Gastroesophageal sphincter (tissue), 4 donors: ENCODE measurements at regions not wholly inside any gene's neighbourhood (a gene's known extent, or its start where the extent isn't known, plus 50 kb on each side); places are given as distances from the start of the nearest gene placed in this dataset.

Experiments used
- ATAC-seq: fragments of 150-250 bp; one replicate; pipeline ENCODE4 v1.9.1; 2016; ENCODE audit warnings: mild to moderate bottlenecking, moderate library complexity
- H3K27ac ChIP-seq, 4 donors: fragments of 200-600 bp; sonication (generic) in 3 of 4; 1 replicate in 3 of 4; 2 replicates in 1 of 4; pipeline ENCODE4 v1.5.1; 2016 to 2019
- H3K27me3 ChIP-seq: fragments of 200-600 bp; sonication (generic); one replicate; pipeline ENCODE4 v1.5.1; 2019
- H3K36me3 ChIP-seq, 2 donors: fragments of 200-600 bp; sonication (generic); one replicate each; pipeline ENCODE4 v1.5.1; 2019; ENCODE audit warnings: control low read depth in 1 of 2
- H3K4me1 ChIP-seq, 3 donors: fragments of 200-600 bp; sonication (generic); 1 replicate in 2 of 3; 2 replicates in 1 of 3; pipeline ENCODE4 v1.5.1; 2016 to 2019; ENCODE audit warnings: control low read depth in 2 of 3
- H3K4me3 ChIP-seq, 2 donors: fragments of 200-600 bp; sonication (generic); one replicate each; pipeline ENCODE4 v1.5.1; 2019; ENCODE audit warnings: mild to moderate bottlenecking in 1 of 2, moderate library complexity in 1 of 2
- H3K9me3 ChIP-seq, 3 donors: fragments of 200-600 bp; sonication (generic); one replicate each; pipeline ENCODE4 v1.5.1; 2017 to 2019; ENCODE audit warnings: control low read depth in 2 of 3
- EP300 ChIP-seq: sonication (generic); formaldehyde crosslinking; IDR thresholded peaks from one replicate; pipeline ENCODE4 v1.6.1; 2017; ENCODE audit warnings: antibody characterized with exemption, mild to moderate bottlenecking
- POLR2A ChIP-seq, 2 donors: fragments of 450-650 bp; IDR thresholded peaks; one replicate each; pipeline ENCODE4 v1.6.1; 2017; ENCODE audit warnings: antibody characterized with exemption in 2 of 2, mild to moderate bottlenecking in 2 of 2, moderate library complexity in 1 of 2
- POLR2AphosphoS5 ChIP-seq: sonication (generic); formaldehyde crosslinking; IDR thresholded peaks from one replicate; pipeline ENCODE4 v1.6.1; 2017; ENCODE audit warnings: antibody characterized with exemption
- WGBS, 2 donors: methylation state at CpG; one replicate each; pipeline ENCODE4 v1.1.5; 2018; ENCODE audit warnings: low coverage in 1 of 2; 5-methylcytosine and 5-hydroxymethylcytosine counted together
- TF ChIP-seq, protein P1 (sequence below), 4 experiments: fragments of 200-600 bp in 2 of 4; fragments of 450-650 bp in 2 of 4; sonication (generic) in 1 of 4; IDR thresholded peaks; one replicate each; pipeline ENCODE4 v1.5.1; 2017 to 2019; ENCODE audit warnings: antibody characterized with exemption in 4 of 4, mild to moderate bottlenecking in 2 of 4, moderate library complexity in 2 of 4

DNA sequence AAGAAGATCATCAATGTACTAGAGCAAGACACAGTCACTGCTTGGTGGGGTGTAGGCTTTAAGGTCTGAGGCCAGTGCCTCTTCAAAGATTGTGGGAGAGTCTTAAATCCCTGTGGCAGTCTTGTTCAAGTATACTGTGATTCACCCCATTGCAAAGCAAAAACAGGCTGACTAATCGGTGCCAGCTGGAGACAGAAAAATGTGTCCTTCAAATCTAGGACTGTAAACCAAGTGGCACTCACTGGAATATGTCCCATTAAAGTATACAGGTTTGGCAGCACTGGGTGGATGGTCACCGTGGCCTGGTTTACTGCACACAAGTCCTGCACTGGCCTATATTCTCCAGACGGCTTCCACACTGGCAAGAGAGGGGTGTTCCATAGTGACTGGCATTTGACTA is 1315.3 kb downstream of the TMEM121 start:
- Histone ChIP-seq H3K4me3 (no peak overlapping the region), H3K9me3 (no peaks in the 10 kb centered on the region), H3K36me3 (no peaks in the 10 kb centered on the region), H3K4me1 (no peaks in the 10 kb centered on the region), H3K27ac (no peak overlapping the region), H3K27me3 (peaks cover 67% of the 10 kb centered on the region)
- no peak for TF ChIP-seq EP300
- TF ChIP-seq, protein P1, sequence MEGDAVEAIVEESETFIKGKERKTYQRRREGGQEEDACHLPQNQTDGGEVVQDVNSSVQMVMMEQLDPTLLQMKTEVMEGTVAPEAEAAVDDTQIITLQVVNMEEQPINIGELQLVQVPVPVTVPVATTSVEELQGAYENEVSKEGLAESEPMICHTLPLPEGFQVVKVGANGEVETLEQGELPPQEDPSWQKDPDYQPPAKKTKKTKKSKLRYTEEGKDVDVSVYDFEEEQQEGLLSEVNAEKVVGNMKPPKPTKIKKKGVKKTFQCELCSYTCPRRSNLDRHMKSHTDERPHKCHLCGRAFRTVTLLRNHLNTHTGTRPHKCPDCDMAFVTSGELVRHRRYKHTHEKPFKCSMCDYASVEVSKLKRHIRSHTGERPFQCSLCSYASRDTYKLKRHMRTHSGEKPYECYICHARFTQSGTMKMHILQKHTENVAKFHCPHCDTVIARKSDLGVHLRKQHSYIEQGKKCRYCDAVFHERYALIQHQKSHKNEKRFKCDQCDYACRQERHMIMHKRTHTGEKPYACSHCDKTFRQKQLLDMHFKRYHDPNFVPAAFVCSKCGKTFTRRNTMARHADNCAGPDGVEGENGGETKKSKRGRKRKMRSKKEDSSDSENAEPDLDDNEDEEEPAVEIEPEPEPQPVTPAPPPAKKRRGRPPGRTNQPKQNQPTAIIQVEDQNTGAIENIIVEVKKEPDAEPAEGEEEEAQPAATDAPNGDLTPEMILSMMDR (IDR thresholded peaks at IDR 0.05), result no peak
- no peak for TF ChIP-seq POLR2A (IDR thresholded peaks at IDR 0.05)
- TF ChIP-seq POLR2AphosphoS5, result no peak
- no peak for ATAC-seq
- WGBS, 2 donors, result 56 to 61% methylated on average over 2 to 3 of the region's 3 CpGs

DNA sequence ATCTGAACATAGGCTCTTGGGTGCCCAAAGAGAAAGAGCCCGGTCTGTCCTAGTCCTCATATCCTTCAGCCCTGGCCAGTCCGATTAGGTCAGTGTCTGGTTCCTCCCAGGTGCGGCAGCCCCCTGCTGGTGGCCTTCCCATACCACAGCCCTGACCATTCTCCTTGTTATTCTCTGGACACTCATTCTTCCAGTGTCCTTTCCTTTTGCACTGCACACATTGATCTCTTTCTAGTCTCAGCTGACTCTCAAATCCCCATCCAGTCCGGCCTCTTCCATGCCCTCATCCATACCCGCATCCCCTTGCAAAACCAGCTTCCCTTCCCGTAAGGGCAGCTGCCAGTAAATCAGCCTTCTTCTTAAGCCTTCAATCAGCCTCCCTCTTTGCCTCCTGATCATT is 1316.3 kb downstream of the TMEM121 start:
- H3K4me1 ChIP-seq, result no peaks in the 10 kb centered on the region
- H3K27ac ChIP-seq, result no peak overlapping the region
- no peak for TF ChIP-seq POLR2AphosphoS5
- TF ChIP-seq, protein P1 (IDR thresholded peaks at IDR 0.05), result no peak
- no peak for ATAC-seq
- peaks cover 57% of the 10 kb centered on the region for H3K27me3 ChIP-seq
- no peak overlapping the region for H3K4me3 ChIP-seq
- no peaks in the 10 kb centered on the region for H3K9me3 ChIP-seq
- H3K36me3 ChIP-seq, result no peaks in the 10 kb centered on the region
- WGBS, 2 donors, result 80 to 89% methylated on average over 5 to 6 of the region's 6 CpGs

DNA sequence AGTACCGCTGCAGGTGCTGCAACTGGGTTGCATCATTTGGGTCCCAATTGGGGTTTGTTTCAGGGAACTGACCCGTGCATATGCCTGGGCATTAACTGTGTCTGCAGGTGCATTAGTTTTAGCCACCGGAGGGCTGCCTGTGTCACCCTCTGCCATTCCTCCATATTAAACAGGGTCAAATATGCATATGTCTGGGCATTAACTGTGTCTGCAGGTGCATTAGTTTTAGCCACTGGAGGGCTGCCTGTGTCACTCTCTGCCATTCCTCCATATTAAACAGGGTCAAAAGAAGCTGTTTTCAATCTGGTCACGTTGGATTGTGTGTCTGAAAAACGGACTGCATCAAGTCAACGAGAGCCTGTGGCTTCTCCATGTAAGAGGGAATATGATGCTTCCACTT is 1317.0 kb downstream of the TMEM121 start:
- ATAC-seq, result no peak
- no peaks in the 10 kb centered on the region for H3K4me1 ChIP-seq
- no peaks in the 10 kb centered on the region for H3K9me3 ChIP-seq
- 59 to 73% methylated on average over 5 to 6 of the region's 6 CpGs for WGBS, 2 donors
- H3K36me3 ChIP-seq, result no peaks in the 10 kb centered on the region
- peak overlapping the region in 1 of 2 donors; percentile 44 for H3K4me3 ChIP-seq
- peak overlapping the region in 1 of 4 donors; percentile 73 for H3K27ac ChIP-seq
- TF ChIP-seq, protein P1 (IDR thresholded peaks at IDR 0.05), result no peak
- TF ChIP-seq POLR2AphosphoS5 (no peak), EP300 (no peak), POLR2A (IDR thresholded peaks at IDR 0.05) (no peak)
- peaks cover 50% of the 10 kb centered on the region for H3K27me3 ChIP-seq

DNA sequence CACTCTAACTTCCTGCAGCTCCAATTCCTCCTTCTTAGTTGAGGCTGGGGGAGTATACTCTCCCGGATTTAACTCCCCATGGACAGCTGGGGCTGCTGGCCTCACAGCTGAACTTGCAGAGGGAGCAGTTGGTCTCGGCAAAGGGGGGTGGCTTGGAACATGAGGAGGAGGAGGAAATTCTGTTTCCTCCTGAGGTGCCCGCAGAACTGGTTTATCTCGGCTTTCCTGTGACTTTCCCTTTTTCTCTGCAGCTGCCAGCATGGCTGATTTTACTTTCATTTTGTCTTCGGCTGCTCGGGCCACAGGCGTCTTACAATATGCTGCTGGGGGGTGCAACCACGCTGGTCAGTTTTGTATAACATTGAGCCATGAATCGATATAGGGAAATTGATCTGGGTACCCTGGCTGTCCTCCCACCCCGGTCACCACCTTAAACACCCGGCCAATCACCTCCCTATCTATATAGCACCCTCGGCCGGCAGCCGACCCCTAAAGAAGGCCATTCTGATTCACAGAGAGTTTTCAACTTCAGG is 1317.6 kb downstream of the TMEM121 start:
- Histone ChIP-seq H3K4me1 (no peaks in the 10 kb centered on the region), H3K27me3 (peaks cover 49% of the 10 kb centered on the region), H3K27ac (peak overlapping the region in 3 of 4 donors; percentile 60 to 73 (median 66)), H3K36me3 (no peaks in the 10 kb centered on the region), H3K9me3 (no peaks in the 10 kb centered on the region), H3K4me3 (peak overlapping the region in 1 of 2 donors; percentile 44)
- 54 to 77% methylated on average over 6 to 9 of the region's 14 CpGs for WGBS, 2 donors
- ATAC-seq, result no peak
- TF ChIP-seq POLR2A (IDR thresholded peaks at IDR 0.05), result no peak
- TF ChIP-seq, protein P1 (IDR thresholded peaks at IDR 0.05), result no peak
- TF ChIP-seq POLR2AphosphoS5, result no peak
- TF ChIP-seq EP300, result no peak

DNA sequence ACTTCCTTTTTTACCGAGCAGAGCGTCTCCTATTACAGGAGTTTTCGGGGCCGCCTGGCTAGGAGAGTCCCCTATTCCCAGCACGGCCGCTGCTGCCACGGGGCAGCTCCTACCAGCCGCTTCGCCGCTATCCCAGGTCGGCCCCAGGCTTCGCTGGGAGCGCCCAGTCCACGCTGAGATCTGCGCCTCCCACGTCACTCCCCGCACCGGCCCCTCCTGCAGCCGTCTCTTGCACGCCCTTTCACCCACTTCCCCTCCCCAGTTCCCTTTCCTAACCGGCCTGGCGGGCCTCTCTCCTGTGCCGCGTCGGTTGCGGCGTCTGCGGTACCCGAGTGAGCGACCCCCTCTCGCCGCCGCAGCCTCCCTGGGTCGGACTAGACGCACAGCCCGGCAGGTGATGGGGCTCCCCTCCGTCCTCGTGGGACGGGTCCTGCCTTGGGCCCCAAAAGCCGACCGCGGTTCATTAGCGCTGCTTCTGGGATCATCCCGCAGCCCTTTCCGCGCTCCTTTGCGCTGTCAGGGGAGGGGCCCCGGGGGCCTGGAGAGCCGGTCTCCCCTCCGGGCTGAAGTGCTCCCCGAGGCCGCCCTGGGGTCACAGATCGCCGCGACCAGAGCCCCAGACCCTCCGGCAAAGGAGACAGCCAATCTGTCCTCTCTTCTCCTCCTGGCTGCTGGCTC is 1318.4 kb downstream of the TMEM121 start:
- Histone ChIP-seq H3K9me3 (no peaks in the 10 kb centered on the region), H3K4me3 (peak overlapping the region; percentile 8 to 44), H3K36me3 (no peaks in the 10 kb centered on the region), H3K4me1 (no peaks in the 10 kb centered on the region), H3K27me3 (peaks cover 43% of the 10 kb centered on the region), H3K27ac (peak overlapping the region in 3 of 4 donors; percentile 60 to 73 (median 66))
- WGBS, 2 donors, result 53 to 56% methylated on average over 7 to 19 of the region's 56 CpGs
- ATAC-seq, result peak; percentile 57
- TF ChIP-seq EP300 (no peak), POLR2A (IDR thresholded peaks at IDR 0.05) (peak in 1 of 2 donors; percentile 13)
